Neural progenitor cell (in vitro differentiated cells): ENCODE measurements at regions not wholly inside any gene's neighbourhood (a gene's known extent, or its start where the extent isn't known, plus 50 kb on each side); places are given as distances from the start of the nearest gene placed in this dataset.

Experiments used
- EZH2phosphoT487 ChIP-seq: fragments of 200-600 bp; sonication (generic); IDR thresholded peaks from 2 replicates; pipeline ENCODE4 v1.6.1; 2017; ENCODE audit warnings: antibody characterized with exemption
- TF ChIP-seq, protein P1 (sequence below): fragments of 200-600 bp; sonication (generic); IDR thresholded peaks from 2 replicates; pipeline ENCODE4 v1.5.1; 2017; ENCODE audit warnings: antibody characterized with exemption, mild to moderate bottlenecking

GRCh38 chr1:181352695-181353094 is 130.6 kb upstream of the CACNA1E start:
- TF ChIP-seq, protein P1, sequence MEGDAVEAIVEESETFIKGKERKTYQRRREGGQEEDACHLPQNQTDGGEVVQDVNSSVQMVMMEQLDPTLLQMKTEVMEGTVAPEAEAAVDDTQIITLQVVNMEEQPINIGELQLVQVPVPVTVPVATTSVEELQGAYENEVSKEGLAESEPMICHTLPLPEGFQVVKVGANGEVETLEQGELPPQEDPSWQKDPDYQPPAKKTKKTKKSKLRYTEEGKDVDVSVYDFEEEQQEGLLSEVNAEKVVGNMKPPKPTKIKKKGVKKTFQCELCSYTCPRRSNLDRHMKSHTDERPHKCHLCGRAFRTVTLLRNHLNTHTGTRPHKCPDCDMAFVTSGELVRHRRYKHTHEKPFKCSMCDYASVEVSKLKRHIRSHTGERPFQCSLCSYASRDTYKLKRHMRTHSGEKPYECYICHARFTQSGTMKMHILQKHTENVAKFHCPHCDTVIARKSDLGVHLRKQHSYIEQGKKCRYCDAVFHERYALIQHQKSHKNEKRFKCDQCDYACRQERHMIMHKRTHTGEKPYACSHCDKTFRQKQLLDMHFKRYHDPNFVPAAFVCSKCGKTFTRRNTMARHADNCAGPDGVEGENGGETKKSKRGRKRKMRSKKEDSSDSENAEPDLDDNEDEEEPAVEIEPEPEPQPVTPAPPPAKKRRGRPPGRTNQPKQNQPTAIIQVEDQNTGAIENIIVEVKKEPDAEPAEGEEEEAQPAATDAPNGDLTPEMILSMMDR = no peak
- TF ChIP-seq EZH2phosphoT487 = no peak
